Endothelial cell of umbilical vein (primary cell): ENCODE measurements at regions not wholly inside any gene's neighbourhood (a gene's known extent, or its start where the extent isn't known, plus 50 kb on each side); places are given as distances from the start of the nearest gene placed in this dataset.

Source experiments
- BruUV-seq: library from RNA; stranded (reverse); fragments of 400-500 nt; replicated peaks from 2 replicates; lab custom pipeline; 2021; lab: Mats Ljungman, UMichigan
- CTCF ChIA-PET: fragments of 300-600, 350-600 bp; sonication (Branson Sonifier 250); formaldehyde crosslinking; loops from one replicate; lab custom pipeline; 2021; ENCODE audit warnings: antibody characterized with exemption, inconsistent platforms; lab: Charles Lee
- POLR2A ChIA-PET: fragments of 300-600, 350-600 bp; sonication (Branson Sonifier 250); formaldehyde crosslinking; loops from one replicate; lab custom pipeline; 2021; ENCODE audit warnings: antibody characterized with exemption, inconsistent platforms; lab: Charles Lee
- DNase-seq: peaks from one replicate; pipeline ENCODE4 v3.0.0-alpha.2; 2011; ENCODE audit warnings: low read depth, low spot score
- FAIRE-seq: peaks from 2 replicates; lab custom pipeline; 2011; peaks lifted over from hg19 to GRCh38; lab: Jason Lieb, UNC
- H2AFZ ChIP-seq: 2 replicates; pipeline ENCODE4 v1.6.0; 2012; ENCODE audit warnings: low read depth, low read length, control low read depth, inconsistent platforms
- H3K27ac ChIP-seq: 2 replicates; pipeline ENCODE4 v1.5.1; 2011; ENCODE audit warnings: low read depth, mild to moderate bottlenecking, control low read depth, low read length, moderate library complexity; ENCODE audit not compliant: insufficient read depth
- H3K27me3 ChIP-seq, 2 experiments: 2 replicates each; pipeline versions ENCODE4 v1.6.0 to v1.6.1; 2011; ENCODE audit warnings: low read length in 2 of 2, mixed read lengths in 1 of 2; ENCODE audit not compliant: control insufficient read depth in 2 of 2, insufficient read depth in 2 of 2
- H3K36me3 ChIP-seq, 2 experiments: 2 replicates in 1 of 2; 3 replicates in 1 of 2; pipeline ENCODE4 v1.5.1; 2011; ENCODE audit warnings: low read length in 2 of 2, mild to moderate bottlenecking in 1 of 2, moderate library complexity in 1 of 2; ENCODE audit not compliant: control insufficient read depth in 2 of 2, insufficient read depth in 2 of 2; ENCODE audit errors: extremely low read depth in 1 of 2
- H3K4me1 ChIP-seq: 3 replicates; pipeline ENCODE4 v1.5.1; 2011; ENCODE audit warnings: mild to moderate bottlenecking, low read length; ENCODE audit not compliant: control insufficient read depth, insufficient read depth; ENCODE audit errors: extremely low read depth
- H3K4me2 ChIP-seq: 2 replicates; pipeline ENCODE4 v1.6.1; 2011; ENCODE audit warnings: low read length, control low read depth, mixed read lengths; ENCODE audit not compliant: insufficient read depth
- H3K4me3 ChIP-seq, 3 experiments: fragments of 200-600 bp in 1 of 3; sonication (generic), shearing (Covaris generic) in 1 of 3; replicated peaks in 1 of 3; 2 replicates each; pipeline ENCODE4 v1.5.1; 2011 to 2016; ENCODE audit warnings: control low read depth in 3 of 3, low read length in 3 of 3, mild to moderate bottlenecking in 2 of 3, inconsistent platforms in 1 of 3, low read depth in 1 of 3, moderate library complexity in 1 of 3; ENCODE audit not compliant: insufficient read depth in 1 of 3
- H3K79me2 ChIP-seq: 2 replicates; pipeline ENCODE4 v1.6.0; 2012; ENCODE audit warnings: low read length, inconsistent platforms; ENCODE audit not compliant: control insufficient read depth, insufficient read depth
- H3K9ac ChIP-seq: replicated peaks from 2 replicates; pipeline ENCODE3; 2011; ENCODE audit warnings: low read length, control low read depth; ENCODE audit not compliant: insufficient read depth; ENCODE audit errors: extremely low read depth
- H3K9me1 ChIP-seq: replicated peaks from 3 replicates; pipeline ENCODE4 v1.6.0; 2011; ENCODE audit warnings: mild to moderate bottlenecking, low read length; ENCODE audit not compliant: control insufficient read depth, insufficient read depth; ENCODE audit errors: extremely low read depth
- H3K9me3 ChIP-seq: replicated peaks from 2 replicates; pipeline ENCODE4 v1.5.1; 2012; ENCODE audit warnings: low read length, inconsistent platforms; ENCODE audit not compliant: control insufficient read depth, insufficient read depth
- H4K20me1 ChIP-seq: replicated peaks from 2 replicates; pipeline ENCODE3; 2011; ENCODE audit warnings: mild to moderate bottlenecking, low read length; ENCODE audit not compliant: control insufficient read depth, insufficient read depth; ENCODE audit errors: extremely low read depth
- EZH2 ChIP-seq: IDR thresholded peaks from 2 replicates; pipeline ENCODE4 v1.6.1; 2012; ENCODE audit warnings: borderline replicate concordance, low read depth, mild to moderate bottlenecking, moderate library complexity, low read length, inconsistent platforms; ENCODE audit not compliant: severe bottlenecking
- GATA2 ChIP-seq: IDR thresholded peaks from 2 replicates; pipeline ENCODE4 v1.7.0; 2011; ENCODE audit warnings: low read depth, mild to moderate bottlenecking, moderate library complexity, mixed read lengths, low read length; ENCODE audit not compliant: insufficient read length, insufficient read depth
- POLR2A ChIP-seq: IDR thresholded peaks from 2 replicates; pipeline ENCODE4 v1.6.1; 2012; ENCODE audit warnings: low read depth, mild to moderate bottlenecking, control low read depth, low read length
- POLR2AphosphoS5 ChIP-seq: IDR thresholded peaks from 2 replicates; pipeline ENCODE4 v1.6.1; 2012; ENCODE audit warnings: low read depth, mild to moderate bottlenecking, control low read depth, low read length, moderate library complexity; ENCODE audit not compliant: insufficient read depth
- dilution Hi-C: fragments of 300-500 bp; cut with MboI; formaldehyde crosslinking; loops from one replicate; pipeline ENCODE4 v1.15.0; 2019; ENCODE audit warnings: low sequenced_read_pairs; ENCODE audit not compliant: extremely low pct_ligation_motif_present
- intact Hi-C: fragments of 100-400 bp; cut with micrococcal nuclease; formaldehyde crosslinking; loops from one replicate; pipeline ENCODE4 v1.10.0; 2022
- TF ChIP-seq, protein P1 (sequence below), 2 donors: IDR thresholded peaks; 1 replicate in 1 of 2; 2 replicates in 1 of 2; pipeline ENCODE4 v1.5.1; 2011; ENCODE audit warnings: low read length in 2 of 2, mild to moderate bottlenecking in 2 of 2, moderate library complexity in 2 of 2, control low read depth in 1 of 2, inconsistent platforms in 1 of 2, low read depth in 1 of 2; ENCODE audit not compliant: insufficient read depth in 1 of 2; ENCODE audit errors: extremely low read depth in 1 of 2
- TF ChIP-seq, protein P2 (sequence below): IDR thresholded peaks from 2 replicates; pipeline ENCODE4 v1.6.1; 2011; ENCODE audit not compliant: insufficient read depth, insufficient read length

DNA sequence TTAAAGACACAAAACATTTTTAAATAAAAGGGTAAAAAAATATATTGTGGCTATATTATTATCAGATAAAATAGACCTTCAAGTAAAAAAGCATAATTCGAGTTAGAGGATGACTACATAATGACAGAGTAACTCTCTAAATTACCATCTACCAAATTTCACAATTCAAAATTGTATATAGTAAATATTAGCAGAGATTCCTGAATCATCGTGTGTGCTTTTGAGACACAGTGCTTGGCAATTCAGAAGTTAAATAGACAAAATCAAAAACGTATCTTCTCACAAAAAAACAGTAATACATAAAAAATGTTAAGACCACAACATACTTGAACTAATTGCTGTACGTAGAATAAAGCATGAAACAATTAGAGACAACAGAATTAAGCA, 110.4 kb downstream of the AHR start:
- Histone ChIP-seq H3K9me1 (peaks cover 2% of the 10 kb centered on the region), H3K79me2 (no peaks in the 10 kb centered on the region), H3K4me3 (no peak overlapping the region), H3K4me1 (peaks cover 33% of the 10 kb centered on the region), H4K20me1 (no peaks in the 10 kb centered on the region), H3K36me3 (no peaks in the 10 kb centered on the region), H3K9me3 (no peaks in the 10 kb centered on the region), H3K4me2 (peak overlapping the region; percentile 66), H2AFZ (no peak overlapping the region), H3K9ac (no peak overlapping the region), H3K27ac (peak overlapping the region; percentile 26), H3K27me3 (no peaks in the 10 kb centered on the region)
- intact Hi-C loops = loop anchor here (5.0 to 10.0 kb wide), 2 partner anchors 33 to 364 kb away; no protein-coding TSS in a partner anchor
- ChIA-PET POLR2A (no interaction called here), CTCF (interaction anchor here (2.5 kb wide), 1 partner anchor 106 kb away, joined by 8 read pairs; no protein-coding TSS in a partner anchor)
- no TSS peak for BruUV-seq
- DNase-seq (no peak), FAIRE-seq (no peak)
- dilution Hi-C loops = no loop called here
- no peak for TF ChIP-seq GATA2
- TF ChIP-seq, protein P1, sequence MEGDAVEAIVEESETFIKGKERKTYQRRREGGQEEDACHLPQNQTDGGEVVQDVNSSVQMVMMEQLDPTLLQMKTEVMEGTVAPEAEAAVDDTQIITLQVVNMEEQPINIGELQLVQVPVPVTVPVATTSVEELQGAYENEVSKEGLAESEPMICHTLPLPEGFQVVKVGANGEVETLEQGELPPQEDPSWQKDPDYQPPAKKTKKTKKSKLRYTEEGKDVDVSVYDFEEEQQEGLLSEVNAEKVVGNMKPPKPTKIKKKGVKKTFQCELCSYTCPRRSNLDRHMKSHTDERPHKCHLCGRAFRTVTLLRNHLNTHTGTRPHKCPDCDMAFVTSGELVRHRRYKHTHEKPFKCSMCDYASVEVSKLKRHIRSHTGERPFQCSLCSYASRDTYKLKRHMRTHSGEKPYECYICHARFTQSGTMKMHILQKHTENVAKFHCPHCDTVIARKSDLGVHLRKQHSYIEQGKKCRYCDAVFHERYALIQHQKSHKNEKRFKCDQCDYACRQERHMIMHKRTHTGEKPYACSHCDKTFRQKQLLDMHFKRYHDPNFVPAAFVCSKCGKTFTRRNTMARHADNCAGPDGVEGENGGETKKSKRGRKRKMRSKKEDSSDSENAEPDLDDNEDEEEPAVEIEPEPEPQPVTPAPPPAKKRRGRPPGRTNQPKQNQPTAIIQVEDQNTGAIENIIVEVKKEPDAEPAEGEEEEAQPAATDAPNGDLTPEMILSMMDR (IDR thresholded peaks at IDR 0.05; ENCODE audit: extremely low read depth in 1 of 2, insufficient read depth in 1 of 2, low read depth in 1 of 2, low read length in 2 of 2) = no peak
- TF ChIP-seq, protein P2, sequence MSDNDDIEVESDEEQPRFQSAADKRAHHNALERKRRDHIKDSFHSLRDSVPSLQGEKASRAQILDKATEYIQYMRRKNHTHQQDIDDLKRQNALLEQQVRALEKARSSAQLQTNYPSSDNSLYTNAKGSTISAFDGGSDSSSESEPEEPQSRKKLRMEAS = no peak
- no peak for TF ChIP-seq POLR2A
- TF ChIP-seq POLR2AphosphoS5 = no peak
- no peak for TF ChIP-seq EZH2
